Thymus (tissue), 11 donors: ENCODE measurements at regions not wholly inside any gene's neighbourhood (a gene's known extent, or its start where the extent isn't known, plus 50 kb on each side); places are given as distances from the start of the nearest gene placed in this dataset.

Experiments
- DNase-seq, 9 donors: peaks; one replicate each; pipeline ENCODE4 v3.0.0-alpha.2; 2013; ENCODE audit warnings: low spot score in 9 of 9, low read depth in 6 of 9, missing footprints in 1 of 9
- H3K27ac ChIP-seq, 2 donors: one replicate each; pipeline ENCODE4 v1.5.1; 2013; ENCODE audit warnings: control low read depth in 1 of 2, low read depth in 1 of 2, low read length in 1 of 2, mild to moderate bottlenecking in 1 of 2, moderate library complexity in 1 of 2
- H3K27me3 ChIP-seq, 2 donors: one replicate each; pipeline ENCODE4 v1.5.1; 2013; ENCODE audit warnings: low read length in 1 of 2; ENCODE audit not compliant: control insufficient read depth in 2 of 2, insufficient read depth in 1 of 2
- H3K36me3 ChIP-seq, 2 donors: one replicate each; pipeline ENCODE4 v1.5.1; 2013; ENCODE audit warnings: low read length in 1 of 2, mild to moderate bottlenecking in 1 of 2, moderate library complexity in 1 of 2; ENCODE audit not compliant: control insufficient read depth in 2 of 2, insufficient read depth in 2 of 2
- H3K4me1 ChIP-seq, 2 donors: one replicate each; pipeline ENCODE4 v1.5.1; 2013; ENCODE audit warnings: low read length in 2 of 2; ENCODE audit not compliant: control insufficient read depth in 2 of 2, insufficient read depth in 2 of 2
- H3K4me3 ChIP-seq, 2 donors: one replicate each; pipeline ENCODE4 v1.5.1; 2013; ENCODE audit warnings: low read length in 2 of 2, control low read depth in 1 of 2, mild to moderate bottlenecking in 1 of 2
- H3K9me3 ChIP-seq, 2 donors: one replicate each; pipeline ENCODE4 v1.5.1; 2013; ENCODE audit warnings: low read length in 1 of 2, mild to moderate bottlenecking in 1 of 2; ENCODE audit not compliant: control insufficient read depth in 2 of 2, insufficient read depth in 1 of 2
- WGBS: extraction: QIAGEN DNeasy Blood & Tissue Kit; methylation state at CpG from one replicate; pipeline ENCODE4 v1.1.7; 2013; 5-methylcytosine and 5-hydroxymethylcytosine counted together
- donor health status: healthy.

GRCh38 chr2:183605440-183605839, 481.2 kb downstream of the NUP35 start:
- no peaks in the 10 kb centered on the region for H3K4me1 ChIP-seq
- H3K36me3 ChIP-seq, result no peaks in the 10 kb centered on the region
- 88% methylated on average over 3 of the region's 3 CpGs for WGBS
- DNase-seq, result no peak
- no peaks in the 10 kb centered on the region for H3K9me3 ChIP-seq
- H3K27me3 ChIP-seq, result no peaks in the 10 kb centered on the region
- H3K27ac ChIP-seq, result no peak overlapping the region
- no peak overlapping the region for H3K4me3 ChIP-seq

- no peaks in the 10 kb centered on the region for H3K9me3 ChIP-seq
- 82% methylated on average over 2 of the region's 2 CpGs for WGBS
- no peak overlapping the region for H3K4me3 ChIP-seq
- no peaks in the 10 kb centered on the region for H3K36me3 ChIP-seq
- H3K27ac ChIP-seq, result no peak overlapping the region
- DNase-seq, result no peak
- no peaks in the 10 kb centered on the region for H3K27me3 ChIP-seq
- no peaks in the 10 kb centered on the region for H3K4me1 ChIP-seq
Measured at GRCh38 chr2:183606022-183606717, 481.9 kb downstream of the NUP35 start.

- Histone ChIP-seq H3K9me3 (no peaks in the 10 kb centered on the region), H3K4me1 (no peaks in the 10 kb centered on the region), H3K36me3 (no peaks in the 10 kb centered on the region), H3K4me3 (no peak overlapping the region), H3K27me3 (no peaks in the 10 kb centered on the region), H3K27ac (no peak overlapping the region)
- 97% methylated on average over 3 of the region's 3 CpGs for WGBS
- DNase-seq, result no peak
Measured at GRCh38 chr2:183606718-183607085, 482.5 kb downstream of the NUP35 start.

- Histone ChIP-seq H3K4me1 (no peaks in the 10 kb centered on the region), H3K9me3 (no peaks in the 10 kb centered on the region), H3K4me3 (no peak overlapping the region), H3K36me3 (no peaks in the 10 kb centered on the region), H3K27ac (no peak overlapping the region), H3K27me3 (no peaks in the 10 kb centered on the region)
- 95% methylated on average over 21 of the region's 21 CpGs for WGBS
- DNase-seq, result no peak
Measured at GRCh38 chr2:183607995-183608394, 483.8 kb downstream of the NUP35 start.

GRCh38 chr2:183608747-183609146, 484.5 kb downstream of the NUP35 start:
- Histone ChIP-seq H3K36me3 (no peaks in the 10 kb centered on the region), H3K4me1 (no peaks in the 10 kb centered on the region), H3K4me3 (no peak overlapping the region), H3K27ac (no peak overlapping the region), H3K9me3 (no peaks in the 10 kb centered on the region), H3K27me3 (no peaks in the 10 kb centered on the region)
- no peak for DNase-seq
- WGBS, result 91% methylated on average over 1 of the region's 1 CpG

- H3K4me1 ChIP-seq, result no peaks in the 10 kb centered on the region
- H3K27ac ChIP-seq, result no peak overlapping the region
- H3K27me3 ChIP-seq, result no peaks in the 10 kb centered on the region
- no peaks in the 10 kb centered on the region for H3K36me3 ChIP-seq
- H3K4me3 ChIP-seq, result no peak overlapping the region
- H3K9me3 ChIP-seq, result peaks cover 0 to 2% of the 10 kb centered on the region in 2 donors
- 67% methylated on average over 2 of the region's 2 CpGs for WGBS
- DNase-seq, result no peak
Measured at GRCh38 chr2:183610724-183611123, 486.5 kb downstream of the NUP35 start.

GRCh38 chr2:183614799-183615435, 490.7 kb downstream of the NUP35 start:
- Histone ChIP-seq H3K27ac (no peak overlapping the region), H3K4me3 (no peak overlapping the region), H3K4me1 (no peaks in the 10 kb centered on the region), H3K9me3 (peaks cover 0 to 2% of the 10 kb centered on the region in 2 donors), H3K27me3 (no peaks in the 10 kb centered on the region), H3K36me3 (no peaks in the 10 kb centered on the region)
- 90% methylated on average over 5 of the region's 5 CpGs for WGBS
- no peak for DNase-seq

- peaks cover 0 to 14% of the 10 kb centered on the region in 2 donors for H3K9me3 ChIP-seq
- H3K27me3 ChIP-seq, result no peaks in the 10 kb centered on the region
- 89% methylated on average over 1 of the region's 1 CpG for WGBS
- no peak overlapping the region for H3K27ac ChIP-seq
- no peak for DNase-seq
- no peak overlapping the region for H3K4me3 ChIP-seq
- H3K4me1 ChIP-seq, result no peaks in the 10 kb centered on the region
- no peaks in the 10 kb centered on the region for H3K36me3 ChIP-seq
Measured at GRCh38 chr2:183623227-183623626, 499.0 kb downstream of the NUP35 start.

GRCh38 chr2:183630964-183631363, 506.7 kb downstream of the NUP35 start:
- Histone ChIP-seq H3K4me1 (no peaks in the 10 kb centered on the region), H3K9me3 (no peaks in the 10 kb centered on the region), H3K27me3 (no peaks in the 10 kb centered on the region), H3K36me3 (no peaks in the 10 kb centered on the region), H3K4me3 (no peak overlapping the region), H3K27ac (no peak overlapping the region)
- no peak for DNase-seq
- 84% methylated on average over 2 of the region's 2 CpGs for WGBS
